ENCODE measurements at regions not wholly inside any gene's neighbourhood (a gene's known extent, or its start where the extent isn't known, plus 50 kb on each side); places are given as distances from the start of the nearest gene placed in this dataset.
"Not testable (repeated sequence)": the region's sequence is repeated elsewhere in the genome, so short reads cannot be mapped to it uniquely, and the experiment has no call there.

- DNase-seq (ENCODE audit: low read depth in 4 of 4, low spot score in 3 of 4), result no peak
Measured at GRCh38 chr1:195763907-195764374, 844.3 kb downstream of the KCNT2 start.

GRCh38 chr1:195763146-195763906 is 844.9 kb downstream of the KCNT2 start:
- DNase-seq (ENCODE audit: low read depth in 4 of 4, low spot score in 3 of 4), result no peak

GRCh38 chr1:195761104-195761503 is 847.1 kb downstream of the KCNT2 start:
- no peak for DNase-seq (ENCODE audit: low read depth in 4 of 4, low spot score in 3 of 4)

- DNase-seq (ENCODE audit: low read depth in 4 of 4, low spot score in 3 of 4), result no peak
Measured at GRCh38 chr1:195756109-195756508, 852.1 kb downstream of the KCNT2 start.

GRCh38 chr1:195754874-195755273 is 853.4 kb downstream of the KCNT2 start:
- DNase-seq (ENCODE audit: low read depth in 4 of 4, low spot score in 3 of 4), result no peak

- no peak for DNase-seq (ENCODE audit: low read depth in 4 of 4, low spot score in 3 of 4)
Measured at GRCh38 chr1:195754303-195754702, 853.9 kb downstream of the KCNT2 start.

GRCh38 chr1:195748969-195749368 is 859.3 kb downstream of the KCNT2 start:
- no peak for DNase-seq (ENCODE audit: low read depth in 4 of 4, low spot score in 3 of 4)

- DNase-seq (ENCODE audit: low read depth in 4 of 4, low spot score in 3 of 4), result no peak
Measured at GRCh38 chr1:195745189-195746010, 862.8 kb downstream of the KCNT2 start.

GRCh38 chr1:195744256-195744655 is 864.0 kb downstream of the KCNT2 start:
- no peak for DNase-seq (ENCODE audit: low read depth in 4 of 4, low spot score in 3 of 4)

- no peak for DNase-seq (ENCODE audit: low read depth in 4 of 4, low spot score in 3 of 4)
Measured at GRCh38 chr1:195740862-195741261, 867.4 kb downstream of the KCNT2 start.

GRCh38 chr1:195738966-195739650 is 869.1 kb downstream of the KCNT2 start:
- DNase-seq (ENCODE audit: low read depth in 4 of 4, low spot score in 3 of 4), result no peak

GRCh38 chr1:195735140-195735539 is 873.1 kb downstream of the KCNT2 start:
- DNase-seq (ENCODE audit: low read depth in 4 of 4, low spot score in 3 of 4), result no peak

GRCh38 chr1:195733826-195734225 is 874.4 kb downstream of the KCNT2 start:
- DNase-seq (ENCODE audit: low read depth in 4 of 4, low spot score in 3 of 4), result no peak

- DNase-seq (ENCODE audit: low read depth in 4 of 4, low spot score in 3 of 4), result no peak
Measured at GRCh38 chr1:195733408-195733807, 874.8 kb downstream of the KCNT2 start.

GRCh38 chr1:195731385-195731784 is 876.9 kb downstream of the KCNT2 start:
- no peak for DNase-seq (ENCODE audit: low read depth in 4 of 4, low spot score in 3 of 4)

- DNase-seq (ENCODE audit: low read depth in 4 of 4, low spot score in 3 of 4), result no peak
Measured at GRCh38 chr1:195723796-195724194, 884.4 kb downstream of the KCNT2 start.

GRCh38 chr1:195722852-195723795 is 885.1 kb downstream of the KCNT2 start:
- DNase-seq (ENCODE audit: low read depth in 4 of 4, low spot score in 3 of 4), result not testable (repeated sequence)

GRCh38 chr1:195722146-195722545 is 886.1 kb downstream of the KCNT2 start:
- DNase-seq (ENCODE audit: low read depth in 4 of 4, low spot score in 3 of 4), result not testable (repeated sequence)

GRCh38 chr1:195721210-195721971 is 886.8 kb downstream of the KCNT2 start:
- DNase-seq (ENCODE audit: low read depth in 4 of 4, low spot score in 3 of 4), result no peak
